Nephron (organoid): ENCODE measurements at regions not wholly inside any gene's neighbourhood (a gene's known extent, or its start where the extent isn't known, plus 50 kb on each side); places are given as distances from the start of the nearest gene placed in this dataset.

Source experiments
- H3K27ac Mint-ChIP-seq, 3 experiments: 2 replicates each; pipeline ENCODE4 v1.8.0; 2020; ENCODE audit warnings: mixed read lengths in 3 of 3, mild to moderate bottlenecking in 2 of 3, moderate library complexity in 1 of 3
- H3K27me3 Mint-ChIP-seq: 2 replicates; pipeline ENCODE4 v1.8.0; 2021; ENCODE audit warnings: low read depth, mild to moderate bottlenecking, moderate library complexity, mixed read lengths
- H3K36me3 Mint-ChIP-seq: 2 replicates; pipeline ENCODE4 v1.8.0; 2020; ENCODE audit warnings: low read depth, mixed read lengths
- H3K4me1 Mint-ChIP-seq: 2 replicates; pipeline ENCODE4 v1.8.0; 2020; ENCODE audit warnings: mixed read lengths
- H3K4me3 Mint-ChIP-seq, 3 experiments: 2 replicates each; pipeline ENCODE4 v1.8.0; 2020; ENCODE audit warnings: mild to moderate bottlenecking in 3 of 3, mixed read lengths in 3 of 3, moderate library complexity in 2 of 3
- H3K9me3 Mint-ChIP-seq: 2 replicates; pipeline ENCODE4 v1.8.0; 2020; ENCODE audit warnings: mixed read lengths
- CTCF ChIP-seq, 3 experiments: fragments of 200-600 bp; sonication (generic); IDR thresholded peaks; one replicate each; pipeline ENCODE4 v1.5.0; 2021; ENCODE audit warnings: antibody characterized with exemption in 3 of 3; ENCODE audit not compliant: unreplicated experiment in 3 of 3

- TF ChIP-seq CTCF (IDR thresholded peaks at IDR 0.05; ENCODE audit: unreplicated experiment in 3 of 3): no peak
- Mint-ChIP-seq H3K4me3 (no peak overlapping the region), H3K27ac (no peak overlapping the region), H3K4me1 (peaks cover 6% of the 10 kb centered on the region), H3K36me3 (no peaks in the 10 kb centered on the region), H3K9me3 (no peaks in the 10 kb centered on the region), H3K27me3 (peaks cover 34% of the 10 kb centered on the region)
These were observed 275.9 kb upstream of the WWC1 start for GRCh38 chr5:168015506-168015905.

- no peak for TF ChIP-seq CTCF (IDR thresholded peaks at IDR 0.05; ENCODE audit: unreplicated experiment in 3 of 3)
- Mint-ChIP-seq H3K27ac (no peak overlapping the region), H3K27me3 (peaks cover 37% of the 10 kb centered on the region), H3K36me3 (no peaks in the 10 kb centered on the region), H3K9me3 (no peaks in the 10 kb centered on the region), H3K4me1 (peaks cover 2% of the 10 kb centered on the region), H3K4me3 (no peak overlapping the region)
These were observed 274.1 kb upstream of the WWC1 start for GRCh38 chr5:168017313-168017712.

GRCh38 chr5:168019143-168019542 is 272.3 kb upstream of the WWC1 start:
- no peak for TF ChIP-seq CTCF (IDR thresholded peaks at IDR 0.05; ENCODE audit: unreplicated experiment in 3 of 3)
- H3K27me3 Mint-ChIP-seq: peaks cover 41% of the 10 kb centered on the region
- H3K36me3 Mint-ChIP-seq: no peaks in the 10 kb centered on the region
- H3K27ac Mint-ChIP-seq: no peak overlapping the region
- H3K4me3 Mint-ChIP-seq: no peak overlapping the region
- no peaks in the 10 kb centered on the region for H3K9me3 Mint-ChIP-seq
- H3K4me1 Mint-ChIP-seq: peaks cover 7% of the 10 kb centered on the region

GRCh38 chr5:168020542-168021294 is 270.7 kb upstream of the WWC1 start:
- Mint-ChIP-seq H3K27me3 (peaks cover 47% of the 10 kb centered on the region), H3K36me3 (no peaks in the 10 kb centered on the region), H3K9me3 (no peaks in the 10 kb centered on the region), H3K4me1 (peaks cover 7% of the 10 kb centered on the region), H3K27ac (no peak overlapping the region), H3K4me3 (no peak overlapping the region)
- peak in 1 of 3 experiments; percentile 9 for TF ChIP-seq CTCF (IDR thresholded peaks at IDR 0.05; ENCODE audit: unreplicated experiment in 3 of 3)

- Mint-ChIP-seq H3K4me1 (peaks cover 7% of the 10 kb centered on the region), H3K27ac (no peak overlapping the region), H3K36me3 (no peaks in the 10 kb centered on the region), H3K4me3 (no peak overlapping the region), H3K27me3 (peaks cover 39% of the 10 kb centered on the region), H3K9me3 (no peaks in the 10 kb centered on the region)
- TF ChIP-seq CTCF (IDR thresholded peaks at IDR 0.05; ENCODE audit: unreplicated experiment in 3 of 3): no peak
These were observed 268.8 kb upstream of the WWC1 start for GRCh38 chr5:168022446-168023169.
